GM21528 (cell line): ENCODE measurements at regions not wholly inside any gene's neighbourhood (a gene's known extent, or its start where the extent isn't known, plus 50 kb on each side); places are given as distances from the start of the nearest gene placed in this dataset.
"Not testable (repeated sequence)": the region's sequence is repeated elsewhere in the genome, so short reads cannot be mapped to it uniquely, and the experiment has no call there.

Experiments used
- ATAC-seq: cut with Tn5 transposase; IDR thresholded peaks from one replicate; pipeline ENCODE4 v1.9.1; 2021; ENCODE audit warnings: mild to moderate bottlenecking, moderate library complexity; ENCODE audit not compliant: unreplicated experiment, low FRiP score

DNA sequence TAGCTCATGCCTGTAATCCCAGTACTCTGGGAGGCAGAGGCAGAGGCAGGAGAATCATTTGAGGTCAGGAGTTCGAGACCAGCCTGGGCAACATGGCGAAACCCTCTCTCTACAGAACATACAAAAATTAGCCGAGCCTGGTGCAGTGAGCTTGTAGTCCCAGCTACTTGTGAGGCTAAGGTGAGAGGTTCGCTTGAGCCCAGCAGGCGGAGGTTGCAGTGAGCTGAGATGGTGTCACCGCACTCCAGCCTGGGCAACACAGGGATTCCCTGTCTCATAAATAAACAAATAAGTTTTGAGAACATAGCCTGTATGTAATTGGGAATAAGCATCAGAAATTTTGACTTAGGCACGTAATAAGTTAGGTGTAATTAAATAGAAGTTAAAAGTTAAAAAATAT, 971.7 kb upstream of the COX7C start:
- no peak for ATAC-seq

DNA sequence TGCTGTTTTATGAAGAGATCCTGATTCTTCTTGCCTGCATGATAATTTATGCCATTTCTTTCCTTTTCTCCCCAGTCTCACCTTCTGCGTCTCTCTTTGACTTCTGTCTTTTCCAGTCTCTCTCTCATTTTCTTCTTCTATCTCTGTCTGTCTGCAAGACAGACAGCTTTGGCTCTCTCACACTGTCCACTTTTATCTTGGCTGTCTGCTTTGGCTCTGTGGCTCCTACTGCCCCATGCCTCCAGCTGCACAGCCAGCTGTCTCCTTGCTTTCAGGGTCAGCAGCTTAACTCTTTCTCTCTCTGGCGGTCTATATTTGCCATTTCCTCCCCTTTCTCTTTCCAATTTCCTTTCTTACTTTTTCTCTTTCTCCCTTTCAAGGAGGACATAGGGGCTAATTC, 971.1 kb upstream of the COX7C start:
- no peak for ATAC-seq

DNA sequence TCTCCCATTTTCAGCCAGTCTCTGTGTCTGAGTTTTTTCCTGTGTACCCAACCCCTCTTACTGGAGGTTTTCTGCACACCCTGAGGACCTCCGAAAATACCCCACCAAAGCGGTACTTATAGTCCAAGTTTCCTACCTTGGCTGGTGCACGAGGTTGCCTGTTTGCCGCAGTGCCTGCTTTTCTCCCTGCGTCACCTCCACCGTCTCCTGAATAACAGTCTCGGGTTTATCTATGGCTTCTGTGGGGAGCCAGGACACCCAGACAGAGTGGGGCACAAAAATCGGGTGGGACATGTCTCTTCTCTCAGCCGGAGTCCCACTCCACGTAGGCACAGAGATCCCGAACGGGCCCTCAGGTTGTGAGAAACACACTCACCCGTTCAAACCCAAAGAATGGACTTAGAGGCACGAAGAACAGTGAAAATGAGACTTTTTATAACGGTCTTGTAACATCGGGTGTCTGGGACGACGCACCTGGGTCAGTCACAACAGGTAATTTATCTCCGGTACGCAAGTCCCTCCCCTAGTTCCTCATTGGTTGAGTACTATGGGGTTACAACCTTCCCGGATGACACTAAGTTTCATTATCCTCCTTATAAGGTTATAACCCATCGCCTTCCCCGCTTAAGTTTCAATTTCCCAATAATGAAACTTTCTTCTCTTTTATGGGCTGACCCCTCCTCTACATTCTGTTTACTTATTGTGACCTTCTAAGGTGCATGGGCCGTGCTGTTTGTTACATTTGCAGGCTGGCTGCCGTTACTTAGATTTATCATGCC, 970.2 kb upstream of the COX7C start:
- no peak for ATAC-seq

DNA sequence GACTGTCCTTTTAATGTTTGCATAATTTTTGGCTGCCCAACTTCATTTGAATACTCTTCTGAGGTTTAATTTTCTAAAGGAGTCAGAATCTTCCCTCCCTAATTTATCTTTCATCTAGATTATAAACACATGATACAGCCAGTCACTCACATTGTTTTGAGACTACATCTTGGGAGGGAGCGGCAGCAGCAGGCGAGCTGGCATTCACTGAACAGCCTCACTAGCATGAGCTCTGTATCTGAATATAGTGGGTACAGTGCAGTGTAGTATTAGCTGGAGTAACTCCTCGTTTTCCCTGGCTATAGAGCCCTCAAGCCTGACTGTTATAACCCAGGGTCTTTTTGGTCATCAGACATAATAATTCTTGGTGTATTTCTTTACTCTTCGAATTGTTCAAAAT, 969.2 kb upstream of the COX7C start:
- ATAC-seq, result no peak

DNA sequence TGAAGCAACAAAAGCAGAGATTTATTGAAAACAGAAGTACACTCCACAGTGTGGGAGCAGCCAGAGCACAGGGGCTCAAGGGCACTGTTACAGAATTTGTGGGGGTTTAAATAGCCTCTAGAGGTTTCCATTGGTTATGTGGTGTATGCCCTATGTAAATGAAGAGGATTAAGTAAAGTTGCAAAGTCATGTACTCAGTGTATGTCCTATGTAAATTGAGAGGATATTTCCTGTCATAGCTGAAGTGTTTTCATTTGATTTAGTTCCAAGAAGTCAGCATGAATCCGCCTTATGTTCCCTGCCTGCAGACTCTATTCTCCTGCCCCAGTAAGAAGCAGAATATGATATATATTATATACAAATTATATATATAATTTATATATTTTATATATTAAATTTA, 966.0 kb upstream of the COX7C start:
- no peak for ATAC-seq

DNA sequence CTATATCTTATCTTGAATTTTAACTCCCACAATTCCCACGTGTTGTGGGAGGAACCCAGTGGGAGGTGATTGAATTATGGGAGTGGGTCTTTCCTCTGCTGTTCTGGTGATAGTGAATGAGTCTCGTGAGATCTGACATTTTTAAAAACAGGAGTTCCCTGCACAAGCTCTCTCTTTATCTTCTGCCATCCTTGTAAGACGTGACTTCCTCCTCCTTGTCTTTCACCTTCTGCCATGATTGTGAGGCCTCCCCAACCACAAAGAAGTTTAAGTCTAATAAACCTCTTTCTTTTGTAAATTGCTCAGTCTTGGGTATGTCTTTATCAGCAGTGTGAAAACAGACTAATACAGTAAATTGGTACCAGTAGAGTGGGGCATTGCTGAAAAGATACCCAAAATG, 963.6 kb upstream of the COX7C start:
- not testable (repeated sequence) for ATAC-seq

GRCh38 chr5:85656050-85656449, 961.7 kb upstream of the COX7C start:
- no peak for ATAC-seq

GRCh38 chr5:85657328-85657727, 960.4 kb upstream of the COX7C start:
- not testable (repeated sequence) for ATAC-seq

DNA sequence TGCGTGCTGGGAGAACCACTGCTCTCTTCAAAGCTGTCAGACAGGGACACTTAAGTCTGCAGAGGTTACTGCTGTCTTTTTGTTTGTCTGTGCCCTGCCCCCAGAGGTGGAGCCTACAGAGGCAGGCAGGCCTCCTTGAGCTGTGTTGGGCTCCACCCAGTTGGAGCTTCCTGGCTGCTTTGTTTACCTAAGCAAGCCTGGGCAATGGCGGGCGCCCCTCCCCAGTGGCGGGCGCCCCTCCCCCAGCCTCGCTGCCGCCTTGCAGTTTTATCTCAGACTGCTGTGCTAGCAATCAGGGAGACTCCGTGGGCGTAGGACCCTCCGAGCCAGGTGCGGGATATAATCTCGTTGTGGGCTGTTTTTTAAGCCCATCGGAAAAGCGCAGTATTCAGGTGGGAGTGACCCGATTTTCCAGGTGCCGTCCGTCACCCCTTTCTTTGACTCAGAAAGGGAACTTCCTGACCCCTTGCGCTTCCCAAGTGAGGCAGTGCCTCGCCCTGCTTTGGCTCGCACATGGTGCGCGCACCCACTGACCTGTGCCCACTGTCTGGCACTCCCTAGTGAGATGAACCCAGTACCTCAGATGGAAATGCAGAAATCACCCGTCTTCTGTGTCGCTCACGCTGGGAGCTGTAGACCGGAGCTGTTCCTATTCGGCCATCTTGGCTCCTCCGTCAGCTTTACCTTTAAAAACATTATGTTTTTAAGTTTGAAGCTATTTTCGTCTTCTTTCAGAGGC, 954.6 kb upstream of the COX7C start:
- ATAC-seq, result not testable (repeated sequence)

DNA sequence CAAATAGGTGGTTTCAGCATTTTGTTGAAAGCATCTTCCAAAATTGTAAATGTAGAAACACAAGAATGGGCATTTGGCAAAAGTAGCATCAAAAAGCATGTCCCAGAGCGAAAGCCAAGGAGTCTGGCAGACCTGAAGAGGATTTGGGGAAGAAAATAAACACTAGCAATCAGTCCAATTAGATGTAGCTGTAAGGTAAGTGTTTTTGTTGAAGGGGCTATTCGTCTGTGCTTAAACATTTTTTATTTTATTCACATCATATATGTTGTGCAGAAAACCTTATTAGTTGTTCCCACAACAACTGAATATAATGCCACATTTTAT, 954.1 kb upstream of the COX7C start:
- ATAC-seq, result no peak

GRCh38 chr5:85670417-85670816, 947.3 kb upstream of the COX7C start:
- no peak for ATAC-seq

- ATAC-seq, result no peak
These were observed 946.3 kb upstream of the COX7C start for GRCh38 chr5:85671223-85671970.

- ATAC-seq, result no peak
These were observed 935.9 kb upstream of the COX7C start for GRCh38 chr5:85681871-85682270.

GRCh38 chr5:85684351-85684750, 933.4 kb upstream of the COX7C start:
- no peak for ATAC-seq

DNA sequence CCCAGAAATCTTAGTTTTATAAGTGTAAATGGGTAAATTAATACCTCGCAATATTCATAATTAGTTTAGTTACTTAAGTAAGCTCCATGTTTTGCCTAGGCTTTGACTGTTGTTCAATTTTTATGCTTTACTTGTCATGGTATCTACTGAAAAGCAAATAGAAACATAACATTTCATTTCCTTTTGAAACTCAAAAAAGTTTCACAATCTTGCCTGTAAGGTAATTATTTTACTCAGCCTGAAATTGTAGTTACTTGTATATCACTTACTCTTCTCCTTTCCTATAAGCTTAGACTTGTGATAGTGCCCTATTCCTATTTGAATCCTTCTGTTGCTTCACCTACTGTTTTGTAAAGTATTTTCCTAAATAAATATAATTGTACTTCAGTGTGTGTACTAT, 914.4 kb upstream of the COX7C start:
- no peak for ATAC-seq

- ATAC-seq, result no peak
These were observed 908.0 kb upstream of the COX7C start for GRCh38 chr5:85709728-85710127.

DNA sequence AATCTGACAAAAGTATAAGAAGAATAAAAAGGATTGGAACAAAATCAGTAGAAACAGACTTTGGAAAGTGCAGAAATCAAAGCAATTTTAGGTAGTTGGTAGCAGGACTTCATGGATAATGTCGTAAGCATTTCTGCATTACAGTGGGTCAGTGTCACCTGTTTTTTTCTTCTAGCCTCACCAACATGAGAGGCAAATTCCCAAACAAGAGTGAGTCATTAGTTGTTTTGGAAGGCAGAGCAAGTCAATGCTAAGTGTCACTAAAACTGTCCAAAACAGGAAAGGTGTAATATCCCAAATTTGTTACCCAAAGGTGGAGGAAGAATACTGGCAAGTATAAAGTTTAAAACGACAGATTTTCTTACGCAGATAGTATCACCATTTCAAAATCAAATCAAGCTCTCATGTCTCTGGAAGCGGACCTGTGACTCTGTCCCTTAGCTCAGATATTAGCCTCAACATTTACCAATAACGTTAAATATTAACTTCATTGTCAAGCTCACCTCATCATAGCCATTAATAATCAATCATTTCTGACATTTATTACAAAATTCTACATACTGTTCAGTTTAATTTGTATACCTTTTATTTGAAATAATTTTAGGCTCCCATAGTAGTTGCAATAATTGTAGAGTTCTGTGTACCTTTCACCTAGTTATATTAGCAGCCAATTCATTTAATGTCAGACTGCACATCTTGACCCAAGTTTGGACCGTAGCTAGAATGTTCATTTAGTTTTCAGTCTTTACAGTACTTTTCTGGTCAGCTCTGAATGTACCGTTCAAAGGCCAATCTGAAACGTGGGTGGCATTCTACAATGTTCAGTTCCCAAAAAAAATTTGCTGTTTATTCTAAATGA, 901.2 kb upstream of the COX7C start:
- no peak for ATAC-seq

DNA sequence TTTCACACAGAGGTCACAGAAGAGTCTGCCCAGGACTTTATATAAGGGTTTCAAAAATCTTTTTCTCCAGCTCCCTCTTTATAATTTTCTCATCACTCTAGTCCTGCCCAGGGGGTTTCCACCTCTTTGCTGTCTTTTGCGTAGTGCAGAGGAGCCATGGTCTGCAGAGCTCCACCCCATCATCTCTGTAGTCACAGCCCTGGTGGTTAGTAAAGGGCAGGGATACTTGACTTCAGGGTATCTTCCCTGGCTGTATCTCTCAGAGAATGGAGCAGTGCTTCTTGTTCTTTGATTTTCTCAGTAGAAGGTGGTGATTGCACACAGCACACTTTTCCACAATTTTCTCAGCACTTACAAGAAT, 900.6 kb upstream of the COX7C start:
- no peak for ATAC-seq

GRCh38 chr5:85732185-85732584, 885.6 kb upstream of the COX7C start:
- no peak for ATAC-seq

DNA sequence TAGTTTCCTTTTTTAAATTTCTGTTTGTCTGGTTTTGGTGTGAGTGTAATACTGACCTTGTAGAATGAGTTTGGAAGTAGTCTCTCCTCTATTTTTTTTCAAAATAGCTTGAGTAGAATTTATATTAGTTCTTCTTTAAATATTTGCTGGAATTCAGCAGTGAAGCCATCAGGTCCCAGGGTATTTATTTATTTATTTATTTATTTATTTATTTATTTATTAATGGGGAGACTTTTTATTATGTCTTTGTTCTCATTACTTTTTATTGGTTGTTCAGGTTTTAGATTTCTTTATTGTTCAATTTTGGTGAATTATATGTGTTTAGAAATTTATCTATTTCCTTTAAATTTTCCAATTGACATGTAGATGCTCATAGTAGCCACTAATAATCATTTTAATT, 875.8 kb upstream of the COX7C start:
- no peak for ATAC-seq

DNA sequence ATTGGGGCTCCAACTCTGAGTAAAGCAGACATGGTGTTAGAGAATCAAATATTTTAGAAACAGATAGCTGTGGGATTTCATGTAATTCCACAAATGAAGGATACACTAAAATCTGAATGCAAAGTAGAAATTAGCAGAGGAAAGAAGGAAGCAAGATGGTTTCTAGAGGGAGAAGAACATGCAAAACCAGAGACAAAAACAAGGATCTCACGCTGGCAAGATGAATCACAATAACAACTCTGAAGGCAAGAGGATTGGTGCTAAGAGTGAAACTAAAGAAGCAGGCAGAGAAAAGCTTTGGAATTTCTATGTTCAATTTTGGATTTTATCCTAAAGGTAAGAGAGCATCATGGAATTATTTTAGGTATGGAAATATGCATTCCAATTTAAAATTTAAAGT, 857.2 kb upstream of the COX7C start:
- no peak for ATAC-seq
